Nucleus accumbens (tissue), 56 donors: ENCODE measurements at regions not wholly inside any gene's neighbourhood (a gene's known extent, or its start where the extent isn't known, plus 50 kb on each side); places are given as distances from the start of the nearest gene placed in this dataset.
"Not testable (repeated sequence)": the region's sequence is repeated elsewhere in the genome, so short reads cannot be mapped to it uniquely, and the experiment has no call there.

Experiments
- DNase-seq, 56 donors: peaks; one replicate each; lab custom pipeline; 2025; lab: John Stamatoyannopoulos, UW

GRCh38 chr10:2604891-2605290 lies 462.5 kb upstream of the PFKP start:
- no peak for DNase-seq

GRCh38 chr10:2599571-2599970 lies 467.8 kb upstream of the PFKP start:
- DNase-seq: no peak

- DNase-seq: no peak
Observed at GRCh38 chr10:2592360-2593160, 474.8 kb upstream of the PFKP start.

GRCh38 chr10:2589196-2589595 lies 478.2 kb upstream of the PFKP start:
- no peak for DNase-seq

- DNase-seq: no peak
Observed at GRCh38 chr10:2584385-2584784, 483.0 kb upstream of the PFKP start.

GRCh38 chr10:2576892-2577291 lies 490.5 kb upstream of the PFKP start:
- DNase-seq: no peak

GRCh38 chr10:2575460-2575859 lies 491.9 kb upstream of the PFKP start:
- no peak for DNase-seq

- no peak for DNase-seq
Observed at GRCh38 chr10:2572611-2573010, 494.7 kb upstream of the PFKP start.

- no peak for DNase-seq
Observed at GRCh38 chr10:2556883-2557282, 510.5 kb upstream of the PFKP start.

- DNase-seq: no peak
Observed at GRCh38 chr10:2548071-2548470, 519.3 kb upstream of the PFKP start.

GRCh38 chr10:2547606-2548005 lies 519.7 kb upstream of the PFKP start:
- no peak for DNase-seq

GRCh38 chr10:2546894-2547293 lies 520.5 kb upstream of the PFKP start:
- DNase-seq: not testable (repeated sequence)

- DNase-seq: no peak
Observed at GRCh38 chr10:2543974-2544373, 523.4 kb upstream of the PFKP start.

- DNase-seq: no peak
Observed at GRCh38 chr10:2543142-2543886, 524.0 kb upstream of the PFKP start.

- no peak for DNase-seq
Observed at GRCh38 chr10:2541176-2541575, 526.2 kb upstream of the PFKP start.

GRCh38 chr10:2529945-2530344 lies 537.4 kb upstream of the PFKP start:
- no peak for DNase-seq

- DNase-seq: no peak
Observed at GRCh38 chr10:2525781-2526180, 541.6 kb upstream of the PFKP start.

GRCh38 chr10:2519139-2519538 lies 548.2 kb upstream of the PFKP start:
- no peak for DNase-seq

- DNase-seq: no peak
Observed at GRCh38 chr10:2509081-2509531, 558.2 kb upstream of the PFKP start.

- peak in 1 of 56 donors; percentile 11 for DNase-seq
Observed at GRCh38 chr10:2501366-2501940, 565.9 kb upstream of the PFKP start.

GRCh38 chr10:2494399-2494798 lies 572.9 kb upstream of the PFKP start:
- DNase-seq: no peak
